ENCODE measurements at regions not wholly inside any gene's neighbourhood (a gene's known extent, or its start where the extent isn't known, plus 50 kb on each side); places are given as distances from the start of the nearest gene placed in this dataset.
"Not testable (repeated sequence)": the region's sequence is repeated elsewhere in the genome, so short reads cannot be mapped to it uniquely, and the experiment has no call there.

- DNase-seq (ENCODE audit: low spot score), result no peak
Observed at GRCh38 chr12:13440844-13441243, 244.3 kb downstream of the EMP1 start.

DNA sequence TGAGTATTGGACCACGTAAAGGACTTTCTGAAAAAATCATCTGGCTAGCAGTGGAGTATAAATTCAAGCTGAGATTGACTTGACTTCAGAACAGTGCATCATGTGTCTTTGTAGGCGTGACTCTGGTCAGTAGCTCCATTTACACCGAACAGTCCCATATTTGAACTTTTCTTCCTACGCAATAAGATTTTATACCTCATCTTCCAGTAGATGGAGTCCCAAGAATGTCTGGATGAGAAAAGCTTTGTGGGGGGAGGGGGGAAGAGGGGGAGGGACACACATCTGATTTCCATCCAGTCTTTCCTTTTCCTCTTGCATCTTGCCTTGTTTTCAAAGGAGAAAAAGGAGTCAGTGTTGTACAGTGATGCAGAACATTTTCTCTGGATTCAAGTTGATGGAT is 241.0 kb downstream of the EMP1 start:
- no peak for DNase-seq (ENCODE audit: low spot score)

DNA sequence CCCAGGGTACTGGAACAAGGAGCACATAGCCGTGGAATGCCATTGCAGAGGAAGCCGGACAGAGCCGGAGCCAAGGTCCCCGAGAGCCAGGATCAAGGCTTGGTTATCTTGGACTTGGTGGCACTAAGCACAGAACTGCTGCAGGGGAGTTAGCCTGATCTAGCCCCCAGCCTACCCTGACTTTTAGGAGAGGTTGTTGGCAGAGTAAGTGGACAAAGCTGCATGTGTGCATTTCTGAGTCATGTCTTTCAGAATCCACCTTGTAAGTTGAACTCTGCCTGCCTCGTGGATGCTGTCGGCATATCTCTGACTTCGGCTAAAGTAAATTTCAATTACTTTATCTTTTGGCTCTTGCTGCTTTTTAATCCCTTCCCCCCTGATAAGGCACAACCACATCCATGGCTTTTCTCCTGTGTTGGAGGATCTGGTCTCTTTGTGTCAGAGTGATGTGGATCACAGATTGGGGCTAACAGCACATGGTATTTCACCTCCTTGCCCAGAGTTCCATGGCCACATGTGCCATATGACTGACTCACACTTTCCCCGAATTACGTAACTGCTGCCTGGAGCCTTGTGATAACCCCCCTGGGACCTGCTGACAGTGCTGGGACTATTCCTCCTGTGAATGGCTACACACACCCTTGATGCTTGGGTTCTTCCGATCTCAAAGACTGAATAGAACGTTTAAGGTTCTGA is 240.3 kb downstream of the EMP1 start:
- no peak for DNase-seq (ENCODE audit: low spot score)

GRCh38 chr12:13436182-13436581 is 239.7 kb downstream of the EMP1 start:
- no peak for DNase-seq (ENCODE audit: low spot score)

GRCh38 chr12:13435235-13435933 is 238.9 kb downstream of the EMP1 start:
- no peak for DNase-seq (ENCODE audit: low spot score)

DNA sequence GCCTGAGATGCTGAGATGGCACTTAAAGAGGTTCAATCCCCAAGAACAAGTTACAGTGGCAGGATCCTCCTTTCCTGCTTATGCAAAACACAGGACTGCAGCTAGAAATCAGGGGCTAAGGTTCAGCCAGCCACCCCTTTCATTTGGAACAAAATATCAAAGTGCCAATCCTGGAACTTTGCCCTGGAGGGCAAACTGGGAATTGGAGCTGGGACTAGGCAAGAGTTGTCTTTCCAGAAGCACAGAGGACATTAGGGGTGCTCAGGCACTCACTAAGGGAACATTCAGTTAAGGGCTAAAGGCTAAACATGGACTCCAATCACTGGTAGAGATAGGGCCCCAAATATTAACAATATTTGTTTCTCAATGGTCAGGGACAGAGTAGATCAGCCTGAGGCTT is 237.2 kb downstream of the EMP1 start:
- DNase-seq (ENCODE audit: low spot score), result no peak

DNA sequence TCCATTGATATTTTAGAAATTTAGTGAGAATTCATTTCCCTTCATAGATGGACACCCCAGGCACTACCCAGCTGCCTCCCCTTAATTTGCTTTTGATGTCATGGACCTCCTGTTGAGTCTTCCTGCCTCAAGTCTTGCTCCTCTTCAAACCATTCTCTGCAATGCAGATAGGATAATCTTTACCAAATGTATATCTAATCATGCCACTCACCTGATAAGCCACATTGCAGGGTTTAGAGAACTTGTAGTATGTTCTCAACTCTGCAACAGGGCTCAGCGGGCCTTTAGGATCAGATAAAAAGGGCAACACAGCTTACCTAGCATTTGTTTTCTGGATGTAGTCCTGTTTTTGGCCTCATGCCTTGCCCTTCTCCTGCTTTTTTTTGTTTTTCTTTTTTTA is 234.5 kb downstream of the EMP1 start:
- no peak for DNase-seq (ENCODE audit: low spot score)

- no peak for DNase-seq (ENCODE audit: low spot score)
Observed at GRCh38 chr12:13428538-13429265, 232.2 kb downstream of the EMP1 start.

DNA sequence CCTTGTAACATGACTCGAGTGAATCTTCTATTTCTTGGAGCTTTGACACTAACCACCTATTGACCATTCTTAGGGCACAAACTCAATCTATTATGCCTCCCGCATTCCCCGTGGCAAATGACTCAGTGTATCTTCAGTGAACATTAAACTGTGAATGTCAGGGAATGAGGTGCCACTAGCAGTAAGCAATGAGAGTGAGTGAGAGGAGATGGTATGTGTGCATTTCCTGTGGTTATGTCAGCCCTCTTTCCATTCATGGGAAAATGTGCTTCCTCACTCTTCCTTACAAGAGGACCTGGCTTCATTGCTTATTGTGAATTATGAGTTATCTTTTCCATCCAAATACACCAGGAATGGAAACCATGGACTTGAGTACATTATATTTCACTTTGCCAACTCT is 229.2 kb downstream of the EMP1 start:
- DNase-seq (ENCODE audit: low spot score), result no peak

- DNase-seq (ENCODE audit: low spot score), result no peak
Observed at GRCh38 chr12:13422291-13422690, 225.8 kb downstream of the EMP1 start.

- no peak for DNase-seq (ENCODE audit: low spot score)
Observed at GRCh38 chr12:13417516-13417915, 221.0 kb downstream of the EMP1 start.

- DNase-seq (ENCODE audit: low spot score), result no peak
Observed at GRCh38 chr12:13411287-13411686, 214.8 kb downstream of the EMP1 start.

- DNase-seq (ENCODE audit: low spot score), result no peak
Observed at GRCh38 chr12:13405961-13406703, 209.6 kb downstream of the EMP1 start.

DNA sequence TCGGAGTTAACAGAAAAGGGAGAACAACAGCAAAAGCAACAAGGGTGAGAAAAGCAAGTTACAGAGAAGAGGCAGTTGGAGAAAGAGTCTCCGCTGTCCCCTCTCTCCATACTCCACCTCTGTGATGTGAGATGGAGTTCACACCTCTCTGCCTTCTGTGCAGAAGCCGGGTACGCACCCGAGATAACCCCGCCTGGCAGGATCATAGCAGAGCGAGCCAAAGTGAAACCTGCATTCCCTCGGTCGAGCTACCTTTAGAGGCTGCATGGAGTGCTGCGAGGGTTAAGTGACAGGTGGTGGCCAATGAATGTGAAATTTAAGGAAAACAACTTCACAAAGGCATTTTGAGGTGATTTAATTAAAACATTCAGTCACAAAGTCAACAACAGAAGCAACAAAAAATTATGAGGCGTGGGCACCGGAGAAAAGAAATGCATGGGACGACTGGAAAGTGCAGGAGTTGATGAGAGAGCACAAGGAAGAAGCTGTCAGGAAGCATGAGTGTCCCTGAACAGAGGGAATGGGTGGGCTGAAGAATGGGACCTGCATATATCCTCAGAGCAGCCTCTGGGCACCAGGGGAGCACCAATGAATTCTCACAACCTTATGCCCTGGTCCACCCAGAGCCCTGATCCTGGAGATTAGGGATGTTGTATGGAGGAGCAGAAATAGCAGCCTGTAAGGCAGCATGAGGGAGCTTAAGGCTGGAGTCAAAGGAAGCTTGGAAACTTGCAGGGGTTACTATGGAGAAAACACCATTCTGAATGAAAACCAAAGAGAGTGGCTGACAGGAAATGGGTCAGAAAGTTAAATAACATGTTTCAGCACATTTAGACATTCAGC is 208.3 kb downstream of the EMP1 start:
- DNase-seq (ENCODE audit: low spot score), result no peak

GRCh38 chr12:13404111-13404628 is 207.6 kb downstream of the EMP1 start:
- no peak for DNase-seq (ENCODE audit: low spot score)

DNA sequence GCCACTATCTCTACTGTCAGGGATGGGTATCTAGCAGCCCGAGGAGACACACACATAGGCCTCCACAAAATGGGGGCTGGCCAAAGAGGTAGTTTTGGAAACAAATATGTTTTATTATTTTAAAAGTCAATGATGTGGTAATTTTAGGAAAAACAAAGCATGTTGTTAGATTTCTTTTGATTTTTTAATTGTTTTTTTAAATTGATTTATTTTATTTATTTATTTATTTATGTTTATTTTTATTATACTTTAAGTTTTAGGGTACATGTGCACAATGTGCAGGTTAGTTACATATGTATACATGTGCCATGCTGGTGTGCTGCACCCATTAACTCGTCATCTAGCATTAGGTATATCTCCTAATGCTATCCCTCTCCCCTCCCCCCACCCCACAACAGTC is 194.8 kb downstream of the EMP1 start:
- DNase-seq (ENCODE audit: low spot score), result not testable (repeated sequence)

DNA sequence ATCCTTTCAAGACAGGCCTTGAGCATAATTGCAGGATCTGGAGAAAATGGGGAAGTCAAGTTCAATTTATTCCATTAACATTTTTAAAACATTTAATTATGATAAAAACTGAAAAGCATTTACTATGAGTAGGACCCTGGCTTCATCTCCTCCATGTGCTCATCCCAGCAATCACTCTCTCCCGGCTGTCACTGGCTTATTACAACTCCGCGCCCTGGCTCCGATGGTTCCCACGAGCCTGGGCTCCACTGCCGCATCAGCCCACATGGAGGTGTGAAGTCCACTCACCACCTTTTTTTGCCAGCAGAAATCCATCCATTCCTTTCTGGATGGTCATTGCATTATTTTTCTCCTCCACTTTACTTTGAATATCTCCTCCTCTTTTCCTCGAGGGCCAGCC is 194.4 kb downstream of the EMP1 start:
- DNase-seq (ENCODE audit: low spot score), result no peak

- DNase-seq (ENCODE audit: low spot score), result no peak
Observed at GRCh38 chr12:13390381-13390861, 193.9 kb downstream of the EMP1 start.

- no peak for DNase-seq (ENCODE audit: low spot score)
Observed at GRCh38 chr12:13387101-13387500, 190.6 kb downstream of the EMP1 start.

- DNase-seq (ENCODE audit: low spot score), result no peak
Observed at GRCh38 chr12:13386323-13387039, 190.0 kb downstream of the EMP1 start.
